NCI-H2227 treated with DMSO at 0.1 percent for 48 hours (cell line): ENCODE measurements at regions not wholly inside any gene's neighbourhood (a gene's known extent, or its start where the extent isn't known, plus 50 kb on each side); places are given as distances from the start of the nearest gene placed in this dataset.

Experiments
- DNase-seq: peaks from one replicate; lab custom pipeline; 2025; lab: John Stamatoyannopoulos, UW

DNA sequence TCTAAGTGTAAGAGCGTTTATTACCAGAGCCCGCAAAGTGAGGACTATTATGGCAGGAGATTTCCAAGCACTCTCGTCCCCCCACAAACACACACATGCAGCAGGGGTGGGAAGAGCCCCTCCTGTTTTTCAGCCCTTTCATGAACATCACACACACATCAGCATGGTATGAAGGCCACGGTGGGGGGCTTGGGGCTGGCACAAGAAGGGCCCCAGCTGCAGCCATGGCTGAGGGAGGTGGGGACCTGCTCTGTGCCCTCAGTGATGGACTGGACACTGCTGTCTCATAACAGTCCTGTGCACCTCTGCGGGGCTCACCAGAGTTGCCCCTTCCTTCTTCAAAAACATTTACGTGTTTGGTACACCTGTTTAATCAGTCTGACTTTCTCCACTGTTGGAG is 650.7 kb downstream of the BRD1 start:
- DNase-seq: no peak

- no peak for DNase-seq
Observed at GRCh38 chr22:49170053-49170452, 657.6 kb downstream of the BRD1 start.

- no peak for DNase-seq
Observed at GRCh38 chr22:49169074-49169744, 658.5 kb downstream of the BRD1 start.

GRCh38 chr22:49168219-49168813 is 659.4 kb downstream of the BRD1 start:
- no peak for DNase-seq

GRCh38 chr22:49166746-49167145 is 660.9 kb downstream of the BRD1 start:
- no peak for DNase-seq

GRCh38 chr22:49166211-49166610 is 661.5 kb downstream of the BRD1 start:
- no peak for DNase-seq

DNA sequence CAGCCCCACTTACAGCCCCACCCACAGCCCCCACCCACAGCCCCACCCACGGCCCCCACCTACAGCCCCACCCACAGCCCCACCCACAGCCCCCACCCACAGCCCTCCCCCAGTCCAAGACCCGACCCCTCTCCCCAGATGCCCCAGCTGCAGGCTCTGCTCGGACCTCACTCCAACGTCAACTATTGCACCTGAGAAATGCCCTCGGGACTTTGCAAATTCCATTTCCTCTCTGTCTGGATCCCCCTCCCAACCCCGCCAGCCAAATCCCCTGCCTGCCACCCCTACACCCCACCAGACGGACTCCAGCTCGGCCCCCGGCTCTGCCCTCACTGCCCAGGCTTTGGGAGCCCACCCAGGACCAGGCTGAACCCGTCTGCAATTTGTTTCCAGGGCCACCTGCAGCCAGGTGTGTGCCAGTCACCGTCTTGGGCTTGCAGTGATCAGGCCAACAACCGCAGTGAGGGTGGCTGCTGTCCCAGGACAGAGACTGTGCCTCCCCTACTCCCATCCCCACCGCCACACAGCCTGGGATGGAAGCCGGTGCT is 662.8 kb downstream of the BRD1 start:
- DNase-seq: no peak

DNA sequence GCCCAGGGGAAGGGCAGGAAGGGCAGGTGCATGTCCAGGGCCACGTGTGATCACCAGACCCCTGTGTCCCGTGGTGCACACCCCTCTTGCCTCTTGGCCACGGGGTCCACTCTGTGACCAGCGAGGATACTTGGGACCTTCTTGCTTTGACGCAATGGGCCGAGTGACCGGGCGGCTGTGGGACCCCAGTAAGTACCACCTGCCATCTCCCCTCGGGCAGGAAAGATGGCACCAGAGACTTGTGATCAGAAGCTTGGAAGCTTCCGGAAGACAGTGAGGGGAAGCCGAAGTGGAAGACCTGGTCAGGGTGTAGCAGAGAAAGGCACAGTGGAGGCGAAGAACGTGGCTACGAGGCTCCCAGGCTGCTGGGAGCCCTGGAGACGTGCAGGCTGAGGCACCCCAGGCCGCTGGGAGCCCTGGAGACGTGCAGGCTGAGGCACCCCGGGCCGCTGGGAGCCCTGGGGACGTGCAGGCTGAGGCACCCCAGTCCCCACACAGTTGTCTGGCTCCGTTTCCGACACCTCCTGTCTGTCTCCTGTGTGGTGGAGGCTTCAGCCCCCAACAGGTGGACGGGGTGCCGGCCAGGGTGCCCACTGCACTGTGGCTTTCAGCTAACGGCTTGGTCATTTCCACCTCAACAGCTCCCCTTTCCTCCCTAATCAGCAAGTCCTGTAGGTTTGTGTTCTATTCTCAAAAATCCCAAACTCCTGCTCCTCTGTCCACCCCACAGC is 663.5 kb downstream of the BRD1 start:
- DNase-seq: no peak

DNA sequence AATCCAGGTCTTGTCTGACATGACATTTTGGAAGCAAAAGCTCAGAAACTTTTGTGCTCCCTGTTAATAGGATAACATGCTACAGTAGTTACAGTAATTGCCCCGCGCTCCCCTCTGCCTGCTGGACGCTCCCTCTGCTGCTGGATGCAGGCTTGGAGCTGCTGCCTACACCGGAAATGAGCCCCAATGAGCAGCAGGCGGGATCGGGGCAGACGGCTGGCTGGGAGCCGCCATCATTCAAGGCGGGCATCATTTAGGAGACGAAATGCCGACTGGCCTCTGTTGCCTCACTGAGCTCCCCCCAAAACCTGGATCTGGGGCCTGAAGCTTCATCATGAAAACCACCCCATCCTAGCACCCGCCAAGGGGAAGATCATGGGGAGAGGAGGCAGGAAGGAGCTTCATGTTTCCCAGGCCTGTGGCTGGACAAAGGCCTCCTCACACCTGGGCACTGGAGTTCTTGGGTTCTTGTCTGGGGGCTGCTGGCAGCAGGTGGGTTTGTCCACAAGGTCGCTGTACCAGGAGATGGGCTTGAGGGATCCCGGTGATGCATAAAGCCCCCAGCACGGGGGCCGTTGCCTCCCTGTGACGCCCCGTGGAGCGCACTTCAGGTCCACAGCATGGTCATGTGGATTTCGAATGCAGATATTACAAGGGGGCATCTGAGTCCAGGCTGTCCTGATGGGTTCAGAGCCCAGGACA is 664.3 kb downstream of the BRD1 start:
- DNase-seq: no peak

GRCh38 chr22:49162841-49163240 is 664.8 kb downstream of the BRD1 start:
- no peak for DNase-seq

DNA sequence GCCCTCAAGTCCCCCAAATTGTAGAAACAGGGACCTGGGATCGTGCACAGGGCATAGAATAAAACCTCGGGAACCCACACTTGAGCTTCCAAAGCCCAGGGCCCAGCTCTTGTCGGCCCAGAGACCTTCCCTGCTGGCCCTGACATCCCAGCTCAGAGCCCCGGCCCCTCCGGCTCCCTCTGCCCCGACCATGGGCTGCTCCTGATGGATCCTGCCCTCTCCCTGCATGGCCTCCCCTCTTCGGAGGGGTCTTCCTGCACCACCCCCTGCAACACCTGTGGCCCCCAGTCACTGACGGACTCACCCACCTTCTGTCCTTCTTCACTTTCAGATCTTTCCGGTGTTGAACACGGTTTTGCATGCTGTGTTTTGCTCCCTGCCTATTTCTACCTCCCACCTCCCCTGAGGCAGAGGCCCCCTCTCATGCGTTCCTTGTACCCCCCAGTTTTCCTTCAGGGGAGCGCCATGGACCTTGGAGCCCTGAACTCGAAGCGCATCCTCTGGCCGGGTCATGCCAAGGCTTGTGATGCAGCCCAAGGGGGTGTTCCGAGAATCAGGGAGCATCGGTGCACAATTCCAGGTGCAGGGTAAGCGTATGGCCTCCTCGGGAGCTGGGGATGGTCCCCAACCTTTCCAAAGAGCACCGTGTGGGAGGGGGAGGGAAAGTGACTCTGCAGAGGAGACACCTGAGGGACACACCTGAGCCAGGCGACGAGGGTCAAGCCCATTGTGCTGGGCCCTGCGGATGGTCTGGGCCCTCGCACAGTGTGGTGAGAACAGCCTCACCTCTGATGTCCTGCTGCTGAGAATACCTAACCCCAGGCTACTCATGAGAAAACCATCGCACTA is 666.4 kb downstream of the BRD1 start:
- no peak for DNase-seq

DNA sequence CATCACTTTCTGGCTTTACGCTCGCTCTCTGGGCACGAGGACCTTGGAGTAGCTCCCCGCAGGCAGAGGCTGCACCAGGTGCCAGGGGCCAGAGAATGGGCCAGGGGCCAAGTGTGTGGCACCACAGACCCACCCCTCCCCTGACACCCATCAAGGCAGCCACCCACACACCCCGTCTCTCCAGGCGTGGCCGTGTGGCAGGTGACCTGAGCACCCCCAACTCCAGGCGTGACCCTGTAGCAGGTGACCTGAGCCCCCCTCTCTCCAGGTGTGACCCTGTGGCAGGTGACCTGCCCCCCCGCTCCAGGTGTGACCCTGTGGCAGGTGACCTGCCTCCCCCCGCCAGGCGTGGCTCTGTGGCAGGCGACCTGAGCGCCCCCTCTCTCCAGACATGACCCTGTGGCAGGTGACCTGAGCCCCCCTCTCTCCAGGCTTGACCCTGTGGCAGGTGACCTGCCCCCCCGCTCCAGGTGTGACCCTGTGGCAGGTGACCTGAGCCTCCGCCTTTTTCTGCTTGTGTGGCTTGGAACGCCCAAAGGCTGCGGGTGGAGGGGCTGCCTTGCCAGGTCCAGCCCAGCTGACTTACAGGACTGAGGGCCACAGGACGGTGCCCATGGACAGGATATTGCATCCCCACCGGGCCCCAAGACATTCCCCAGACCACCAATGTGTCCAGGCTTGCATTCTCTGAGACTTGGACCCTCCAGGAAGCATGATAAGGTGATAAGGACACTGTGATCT is 667.2 kb downstream of the BRD1 start:
- no peak for DNase-seq

DNA sequence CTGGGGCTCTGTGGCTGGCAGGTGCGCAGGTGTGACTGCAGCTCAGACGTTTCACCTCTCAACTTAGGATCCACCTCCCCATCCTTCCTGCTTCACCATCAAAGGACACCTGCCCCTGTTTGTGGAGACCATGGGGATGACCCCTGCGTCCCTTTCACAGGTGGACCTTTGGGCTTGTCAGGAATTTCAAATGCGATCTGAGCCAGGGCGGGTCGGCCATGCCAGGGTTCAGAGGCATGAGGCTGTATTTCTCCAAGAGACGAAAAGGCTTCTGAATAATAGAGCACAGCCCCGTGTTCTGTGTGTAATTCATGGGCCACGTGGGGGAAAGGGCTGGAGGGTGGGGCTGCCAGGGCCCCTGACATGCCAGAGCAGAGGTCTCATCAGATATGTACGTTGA is 668.0 kb downstream of the BRD1 start:
- DNase-seq: no peak

DNA sequence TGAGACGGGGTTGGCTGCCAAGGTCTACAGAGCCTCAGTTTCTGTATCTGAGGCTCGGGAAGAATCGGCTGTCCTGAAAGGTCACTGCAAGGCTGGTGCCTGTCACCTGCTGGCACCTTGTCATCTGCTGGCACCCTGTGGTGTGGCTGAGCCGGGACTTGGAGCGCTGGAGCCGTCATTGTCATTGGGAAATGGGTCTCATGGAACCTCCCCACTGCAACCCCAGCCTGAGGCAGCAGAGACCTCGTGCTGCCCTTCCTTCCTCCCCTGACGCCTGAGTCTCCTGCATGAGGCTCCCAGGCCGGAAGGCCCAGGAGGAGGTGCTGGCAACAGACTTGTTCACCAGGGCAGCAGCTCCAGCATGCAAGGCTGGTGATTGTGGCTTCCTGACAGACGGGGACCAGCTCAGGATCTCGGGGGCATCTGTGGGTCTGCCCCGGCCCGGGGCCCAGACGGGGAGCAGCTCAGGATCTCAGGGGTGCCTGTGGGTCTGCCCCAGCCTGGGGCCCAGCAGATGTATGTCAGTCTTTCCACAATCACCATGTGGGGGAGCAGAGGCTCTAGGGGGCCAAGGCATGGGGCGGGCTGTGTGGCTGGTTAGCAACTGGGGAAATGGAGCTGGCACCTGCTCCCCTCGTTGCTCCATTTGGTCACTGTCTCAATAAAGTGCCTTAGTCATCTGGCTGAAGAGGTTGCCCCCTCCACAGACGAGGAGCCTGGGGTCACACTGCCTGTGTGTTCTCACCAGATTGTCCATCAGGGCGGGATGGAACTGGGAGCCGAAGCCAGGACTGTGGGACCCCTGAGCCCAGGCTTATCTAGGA is 668.7 kb downstream of the BRD1 start:
- DNase-seq: no peak

DNA sequence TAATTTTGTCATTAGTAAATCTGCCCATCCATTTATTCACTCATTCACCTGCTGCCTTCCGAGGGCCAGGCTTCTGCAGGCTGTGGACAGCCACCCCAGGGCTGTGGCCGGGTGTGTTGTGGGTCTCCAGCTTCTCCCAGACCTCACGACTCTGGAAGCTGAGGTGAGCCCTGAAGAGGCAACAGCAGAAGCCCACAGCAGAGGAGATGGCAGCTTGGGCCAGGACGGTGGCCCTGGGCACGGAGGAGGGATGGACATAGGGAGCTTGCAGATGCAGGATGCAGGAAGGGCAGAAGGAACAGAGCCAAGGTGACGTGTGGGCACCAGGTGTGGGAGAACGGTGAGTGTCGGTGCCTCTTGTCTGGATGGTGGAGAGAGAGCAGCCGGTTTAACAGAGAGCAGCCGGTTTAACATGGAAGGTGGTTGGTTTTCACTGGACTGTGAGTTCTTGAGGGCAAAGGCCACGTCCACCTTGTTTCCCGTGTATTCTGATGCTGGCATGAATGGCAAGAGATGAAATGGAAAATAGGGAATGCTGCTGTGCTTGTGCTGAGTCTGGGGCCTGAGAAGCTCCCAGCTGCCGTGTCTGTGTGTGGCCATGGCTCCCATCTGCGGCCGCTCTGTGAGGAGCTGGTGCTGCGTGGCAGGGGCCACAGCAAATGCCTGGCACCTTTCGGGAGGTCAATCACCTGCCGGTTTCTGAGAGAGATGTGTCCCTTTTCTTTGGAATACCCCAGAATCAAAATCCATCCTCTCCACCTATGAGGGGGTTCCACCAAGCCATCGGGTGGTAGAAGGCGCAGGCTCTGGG is 669.9 kb downstream of the BRD1 start:
- no peak for DNase-seq

DNA sequence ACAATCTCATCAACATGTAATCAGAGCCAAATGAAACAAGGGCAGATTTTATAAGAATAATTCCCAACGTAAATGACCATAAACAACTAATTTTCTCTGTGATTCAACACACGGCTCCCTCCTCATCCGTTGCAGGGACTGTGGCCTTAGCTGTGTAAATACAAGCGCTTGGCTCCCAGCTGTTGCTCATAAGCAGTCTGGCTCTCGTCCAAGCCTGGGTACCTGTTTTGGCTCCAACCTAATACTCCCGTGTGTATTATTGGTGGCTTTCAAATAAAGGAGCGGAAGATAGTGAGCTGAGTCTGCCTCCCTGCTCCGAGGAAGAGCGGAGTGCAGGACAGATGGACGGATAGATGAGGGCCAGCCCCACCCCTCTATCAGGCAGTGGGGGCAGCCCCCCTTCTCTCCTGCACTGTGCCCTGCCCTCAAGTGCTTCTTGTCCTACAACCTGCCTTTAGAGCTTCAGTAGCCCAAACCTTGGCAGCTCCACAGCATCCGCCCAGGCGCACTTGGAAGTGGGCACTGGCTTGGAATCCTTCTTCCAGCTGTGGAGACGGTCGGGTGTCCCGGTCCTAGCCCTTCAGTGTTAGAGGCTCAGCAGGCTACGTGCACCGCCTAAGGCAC is 670.9 kb downstream of the BRD1 start:
- no peak for DNase-seq

DNA sequence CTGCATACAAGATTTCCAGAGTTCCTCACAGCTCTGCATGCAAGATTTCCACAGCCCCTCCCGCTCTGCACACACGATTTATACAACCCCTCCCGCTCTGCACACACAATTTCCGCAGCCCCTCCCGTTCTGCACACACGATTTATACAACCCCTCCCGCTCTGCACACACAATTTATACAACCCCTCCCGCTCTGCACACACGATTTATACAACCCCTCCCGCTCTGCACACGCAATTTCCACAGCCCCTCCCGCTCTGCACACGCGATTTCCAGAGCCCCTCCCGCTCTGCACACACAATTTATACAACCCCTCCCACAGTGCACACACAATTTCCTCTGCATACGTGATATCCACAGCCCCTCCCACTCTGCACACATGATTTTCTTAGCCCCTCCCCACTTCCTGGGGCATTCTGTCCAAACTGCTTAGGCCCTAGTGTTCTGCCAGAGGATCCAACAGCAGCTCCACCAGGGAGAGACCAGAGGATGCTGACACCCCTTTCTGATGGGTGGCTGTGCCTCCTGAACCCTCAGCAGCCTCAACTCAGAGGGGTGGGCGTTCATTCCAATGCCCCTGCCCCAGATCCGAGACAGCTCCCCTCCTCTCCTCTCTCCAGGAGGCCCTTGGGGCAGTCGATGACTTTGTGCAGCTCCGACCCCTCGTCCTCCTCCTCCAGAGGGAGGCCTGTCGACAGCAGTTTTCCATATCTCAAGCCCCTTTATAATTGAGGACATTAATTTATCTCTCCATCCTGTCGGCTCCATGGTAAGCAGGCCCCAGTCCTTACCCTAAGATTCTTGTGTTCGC is 671.7 kb downstream of the BRD1 start:
- no peak for DNase-seq
